Heart right ventricle (tissue), 16 donors: ENCODE measurements at regions not wholly inside any gene's neighbourhood (a gene's known extent, or its start where the extent isn't known, plus 50 kb on each side); places are given as distances from the start of the nearest gene placed in this dataset.

Source experiments
- ATAC-seq, 8 donors: fragments of 200-7000 bp; cut with Tn5 transposase; one replicate each; pipeline ENCODE4 v1.9.1; 2020; ENCODE audit warnings: mild to moderate bottlenecking in 8 of 8, moderate library complexity in 8 of 8, moderate number of reproducible peaks in 1 of 8
- DNase-seq, 2 donors: peaks; one replicate each; pipeline ENCODE4 v3.0.0-alpha.2; 2020
- H3K27ac ChIP-seq, 10 donors: fragments of 200-600 bp; sonication (generic) in 2 of 10; one replicate each; pipeline versions ENCODE4 v1.5.0 to v1.8.0; 2020 to 2022; ENCODE audit warnings: mild to moderate bottlenecking in 3 of 10
- H3K27me3 ChIP-seq, 7 donors: fragments of 200-600 bp; one replicate each; pipeline ENCODE4 v1.8.0; 2021 to 2022; ENCODE audit warnings: mild to moderate bottlenecking in 2 of 7
- H3K36me3 ChIP-seq, 9 donors: fragments of 200-600 bp; sonication (generic) in 1 of 9; one replicate each; pipeline versions ENCODE4 v1.5.0 to v1.8.0; 2020 to 2022; ENCODE audit warnings: mild to moderate bottlenecking in 2 of 9
- H3K4me1 ChIP-seq, 9 donors: fragments of 200-600 bp; sonication (generic) in 1 of 9; one replicate each; pipeline versions ENCODE4 v1.5.0 to v1.8.0; 2020 to 2022; ENCODE audit warnings: mild to moderate bottlenecking in 4 of 9
- H3K4me3 ChIP-seq, 10 donors: fragments of 200-600 bp; sonication (generic) in 2 of 10; one replicate each; pipeline versions ENCODE4 v1.5.0 to v1.8.0; 2020 to 2022; ENCODE audit warnings: mild to moderate bottlenecking in 7 of 10, moderate library complexity in 2 of 10
- H3K9me3 ChIP-seq, 11 donors: fragments of 200-600 bp in 10 of 11; sonication (generic) in 2 of 11; one replicate each; pipeline versions ENCODE4 v1.5.0 to v1.8.0; 2013 to 2022; ENCODE audit warnings: mild to moderate bottlenecking in 2 of 11, control low read depth in 1 of 11, moderate library complexity in 1 of 11
- WGBS, 2 donors: extraction: QIAGEN DNeasy Blood & Tissue Kit; methylation state at CpG; one replicate each; pipeline ENCODE4 v1.1.7; 2013; ENCODE audit warnings: inconsistent platforms in 1 of 2; 5-methylcytosine and 5-hydroxymethylcytosine counted together
- intact Hi-C, 10 donors: fragments of 100-400 bp; cut with DNase I; formaldehyde crosslinking; loops; one replicate each; pipeline versions ENCODE4 v1.11.1 to v1.14.2; 2022
- TF ChIP-seq, protein P1 (sequence below), 9 donors: fragments of 200-600 bp; sonication (generic) in 2 of 9; IDR thresholded peaks; one replicate each; pipeline versions ENCODE4 v1.5.0 to v1.8.0; 2021 to 2022; ENCODE audit warnings: antibody characterized with exemption in 9 of 9, mild to moderate bottlenecking in 5 of 9, moderate library complexity in 1 of 9
- donor health status: Arrhythmogenic right ventricular cardiomyopathy.
- donor health status: ischemic (EF 13 %, LVEDD 7.1; RV severe dilation, severe dysfunction).
- donor health status: healthy with polysubstance abuse.
- donor health status: DM: no; HTN: yes; CAD: no.
- donor health status: DM: no; HTN: no; CAD: no.
- donor health status: ischemic (EF 25% LVEDD 6.9; RV normal size, moderate dysfunction).
- donor health status: ischemic (EF 25% LVEDD 5.7; RV mildly dilated, moderate dysfunction).
- donor health status: healthy.
- donor health status: DM: yes; HTN: yes; CAD: no.
- donor health status: Ischemic cardiomyopathy.
- donor health status: ischemic (EF 35%, LVEDD 5.7; RV mildly dilated, moderate dysfunction).
- donor health status: nonischemic (EF 11% LVEDD 7.7; RV severe dilation, severe dysfunction).
- donor health status: DM: yes; HTN: yes; CAD: no.
- donor health status: PGD.
- donor health status: ischemic (EF 29% LVEDD 5.4; RV normal size, mild dysfunction).
- donor health status: nonischemic (EF 23%, LVEDD 6.1; RV moderate dilation, normal function).

DNA sequence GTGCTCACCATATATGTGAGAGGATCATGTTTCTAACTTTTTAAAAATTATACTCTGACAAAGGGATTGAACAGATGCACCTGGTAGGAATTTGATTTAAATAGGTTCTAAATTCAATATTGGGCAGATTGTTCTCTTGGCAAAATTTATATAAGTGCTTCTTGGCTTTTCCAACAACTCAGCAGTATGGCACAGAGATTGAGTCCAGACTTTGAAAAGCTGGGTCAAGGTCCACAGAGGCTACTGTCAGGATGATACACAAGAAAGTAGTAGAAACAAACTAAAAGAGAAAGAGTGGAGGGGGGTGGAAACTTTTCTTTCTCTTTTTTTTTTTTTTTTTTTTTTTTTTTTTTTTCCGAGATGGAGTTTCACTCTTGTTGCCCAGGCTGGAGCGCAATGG, 203.2 kb upstream of the ADAMTS9 start:
- WGBS, 2 donors = 100% methylated on average over 1 to 2 of the region's 2 CpGs
- H3K27ac ChIP-seq = peak overlapping the region in 8 of 10 donors; percentile 44 to 77 (median 70)
- TF ChIP-seq, protein P1, sequence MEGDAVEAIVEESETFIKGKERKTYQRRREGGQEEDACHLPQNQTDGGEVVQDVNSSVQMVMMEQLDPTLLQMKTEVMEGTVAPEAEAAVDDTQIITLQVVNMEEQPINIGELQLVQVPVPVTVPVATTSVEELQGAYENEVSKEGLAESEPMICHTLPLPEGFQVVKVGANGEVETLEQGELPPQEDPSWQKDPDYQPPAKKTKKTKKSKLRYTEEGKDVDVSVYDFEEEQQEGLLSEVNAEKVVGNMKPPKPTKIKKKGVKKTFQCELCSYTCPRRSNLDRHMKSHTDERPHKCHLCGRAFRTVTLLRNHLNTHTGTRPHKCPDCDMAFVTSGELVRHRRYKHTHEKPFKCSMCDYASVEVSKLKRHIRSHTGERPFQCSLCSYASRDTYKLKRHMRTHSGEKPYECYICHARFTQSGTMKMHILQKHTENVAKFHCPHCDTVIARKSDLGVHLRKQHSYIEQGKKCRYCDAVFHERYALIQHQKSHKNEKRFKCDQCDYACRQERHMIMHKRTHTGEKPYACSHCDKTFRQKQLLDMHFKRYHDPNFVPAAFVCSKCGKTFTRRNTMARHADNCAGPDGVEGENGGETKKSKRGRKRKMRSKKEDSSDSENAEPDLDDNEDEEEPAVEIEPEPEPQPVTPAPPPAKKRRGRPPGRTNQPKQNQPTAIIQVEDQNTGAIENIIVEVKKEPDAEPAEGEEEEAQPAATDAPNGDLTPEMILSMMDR (IDR thresholded peaks at IDR 0.05) = no peak
- DNase-seq = no peak
- H3K9me3 ChIP-seq = peaks cover 0 to 2% (median 0%) of the 10 kb centered on the region in 11 donors
- no peak for ATAC-seq
- intact Hi-C loops = loop anchor here in 2 of 10 donors (5.0 to 10.0 kb wide), 2 partner anchors 56 to 196 kb away; no protein-coding TSS in a partner anchor
- no peak overlapping the region for H3K4me3 ChIP-seq
- H3K36me3 ChIP-seq = no peaks in the 10 kb centered on the region
- H3K4me1 ChIP-seq = peaks cover 0 to 65% (median 38%) of the 10 kb centered on the region in 9 donors
- no peaks in the 10 kb centered on the region for H3K27me3 ChIP-seq

DNA sequence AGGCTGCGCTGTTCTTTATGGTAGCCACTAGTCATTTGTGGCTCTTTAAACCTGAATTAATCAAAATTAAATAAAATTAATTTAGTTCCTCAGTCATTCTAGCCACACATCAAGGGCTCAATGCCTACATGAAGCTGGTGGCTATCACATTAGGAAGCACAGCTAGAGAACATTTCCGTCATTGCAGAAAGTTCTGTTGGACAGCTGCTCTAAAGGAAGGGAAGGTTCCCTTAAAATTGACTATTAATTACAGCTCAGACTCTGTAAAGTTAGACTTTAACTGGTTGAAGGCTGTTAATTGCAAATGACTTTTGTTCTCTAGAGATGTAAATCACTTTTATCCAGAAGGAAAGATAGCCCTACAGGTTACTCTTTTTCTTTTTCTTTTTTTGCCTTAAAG, 202.7 kb upstream of the ADAMTS9 start:
- 59 to 63% methylated on average over 2 of the region's 2 CpGs for WGBS, 2 donors
- Histone ChIP-seq H3K27me3 (no peaks in the 10 kb centered on the region), H3K36me3 (no peaks in the 10 kb centered on the region), H3K27ac (peak overlapping the region; percentile 26 to 77 (median 59)), H3K4me1 (peaks cover 0 to 60% (median 33%) of the 10 kb centered on the region in 9 donors), H3K9me3 (peaks cover 0 to 7% (median 0%) of the 10 kb centered on the region in 11 donors), H3K4me3 (no peak overlapping the region)
- TF ChIP-seq, protein P1 (IDR thresholded peaks at IDR 0.05) = no peak
- no peak for DNase-seq
- intact Hi-C loops = loop anchor here in 2 of 10 donors (5.0 to 10.0 kb wide), 2 partner anchors 57 to 196 kb away; no protein-coding TSS in a partner anchor
- ATAC-seq = peak in 3 of 8 donors; percentile 17 to 45 (median 17)

DNA sequence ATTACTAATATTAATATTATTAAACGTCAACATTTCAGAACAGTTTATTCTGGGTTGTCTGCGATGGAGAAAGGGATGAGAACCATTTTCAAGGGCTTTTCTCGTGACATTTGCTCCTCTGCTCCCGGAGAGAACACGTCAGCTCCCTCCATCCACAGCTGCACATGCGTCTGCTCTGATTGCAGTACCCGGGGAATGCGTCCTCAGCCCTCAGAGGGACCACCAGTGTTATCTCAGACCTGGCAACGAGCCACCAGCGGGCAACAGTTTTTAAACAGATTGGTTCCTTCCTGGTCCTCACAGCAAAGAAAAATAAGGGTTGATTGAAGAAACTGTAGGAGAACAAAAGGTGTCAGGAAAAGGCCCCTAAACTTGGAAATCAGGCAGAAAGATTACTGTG, 202.2 kb upstream of the ADAMTS9 start:
- intact Hi-C loops = loop anchor here in 2 of 10 donors (5.0 to 10.0 kb wide), 2 partner anchors 57 to 195 kb away; no protein-coding TSS in a partner anchor
- Histone ChIP-seq H3K27me3 (no peaks in the 10 kb centered on the region), H3K27ac (peak overlapping the region; percentile 26 to 77 (median 59)), H3K4me1 (peaks cover 0 to 57% (median 33%) of the 10 kb centered on the region in 9 donors), H3K9me3 (peaks cover 0 to 7% (median 0%) of the 10 kb centered on the region in 11 donors), H3K4me3 (no peak overlapping the region), H3K36me3 (no peaks in the 10 kb centered on the region)
- DNase-seq (peak; percentile 62 to 83), ATAC-seq (peak; percentile 59 to 94 (median 85))
- 39 to 43% methylated on average over 10 of the region's 10 CpGs for WGBS, 2 donors
- TF ChIP-seq, protein P1 (IDR thresholded peaks at IDR 0.05) = no peak

DNA sequence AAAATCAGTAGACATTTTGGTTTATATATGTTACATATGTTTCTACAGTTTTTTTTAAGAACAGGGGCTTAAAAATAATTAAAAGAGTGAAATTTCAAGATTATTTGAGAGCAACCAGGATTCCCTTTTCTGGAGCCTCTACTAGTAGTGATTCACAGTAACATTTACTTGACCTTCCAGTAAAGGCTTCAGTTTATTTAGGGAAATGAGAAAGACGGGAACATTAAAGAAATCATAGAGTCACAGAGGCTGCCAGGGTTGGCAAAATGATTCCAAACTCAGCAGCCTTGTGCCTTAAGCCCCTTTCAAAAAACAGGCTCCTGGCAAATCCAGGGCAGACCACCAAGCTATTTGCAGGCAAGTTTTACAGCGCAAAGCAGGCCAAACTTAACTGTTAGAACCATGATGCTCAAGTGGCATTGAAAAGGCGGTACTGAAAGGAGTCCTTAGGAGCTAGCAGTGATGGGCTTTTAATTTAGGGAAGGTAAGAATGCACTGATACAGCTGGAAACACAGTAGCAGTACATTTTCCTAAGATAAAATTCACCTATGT, 201.1 kb upstream of the ADAMTS9 start:
- ATAC-seq (peak in 1 of 8 donors; percentile 53), DNase-seq (no peak)
- H3K27me3 ChIP-seq = no peaks in the 10 kb centered on the region
- peaks cover 0 to 7% (median 0%) of the 10 kb centered on the region in 11 donors for H3K9me3 ChIP-seq
- no peak overlapping the region for H3K4me3 ChIP-seq
- peak overlapping the region in 8 of 10 donors; percentile 39 to 77 (median 66) for H3K27ac ChIP-seq
- intact Hi-C loops = no loop called here
- H3K36me3 ChIP-seq = no peaks in the 10 kb centered on the region
- peaks cover 0 to 57% (median 28%) of the 10 kb centered on the region in 9 donors for H3K4me1 ChIP-seq
- TF ChIP-seq, protein P1 (IDR thresholded peaks at IDR 0.05) = no peak
- WGBS, 2 donors = 84 to 87% methylated on average over 3 of the region's 3 CpGs
